ENCODE measurements at regions not wholly inside any gene's neighbourhood (a gene's known extent, or its start where the extent isn't known, plus 50 kb on each side); places are given as distances from the start of the nearest gene placed in this dataset.
"Not testable (repeated sequence)": the region's sequence is repeated elsewhere in the genome, so short reads cannot be mapped to it uniquely, and the experiment has no call there.

DNA sequence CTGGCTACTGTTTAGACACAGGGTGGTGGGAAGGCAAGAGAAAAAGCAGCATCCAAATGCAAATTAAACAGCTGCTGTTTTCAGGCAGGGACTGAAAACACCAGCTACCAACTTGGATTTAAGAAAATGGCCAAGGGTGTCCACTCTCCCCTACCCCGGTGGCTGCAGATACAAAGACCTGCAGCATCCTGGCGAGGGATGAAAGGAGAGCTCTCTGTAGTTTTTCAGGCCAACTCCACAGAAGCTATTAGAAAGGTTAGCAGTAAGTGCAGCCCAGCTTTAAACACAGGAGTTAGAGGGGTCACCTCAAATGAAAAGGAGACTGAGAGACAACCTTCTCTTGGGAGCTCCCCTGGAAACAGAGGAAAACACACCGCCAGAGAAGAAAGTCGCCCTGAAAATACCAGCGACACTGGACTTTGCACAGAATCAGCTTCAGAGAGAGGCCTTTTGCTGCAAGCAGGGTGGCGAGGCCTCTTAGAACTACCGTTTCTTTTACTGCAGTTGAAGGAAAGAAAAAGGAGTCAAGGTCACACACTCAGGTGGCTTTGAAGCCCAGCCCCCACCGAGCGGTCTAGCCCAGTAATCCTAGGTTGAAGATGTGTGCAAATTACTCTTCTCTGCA, 74.4 kb upstream of the TIAM1 start:
- H3K4me3 ChIP-seq (ENCODE audit: low read depth, low read length) = no peak overlapping the region
- no peaks in the 10 kb centered on the region for H3K36me3 Mint-ChIP-seq (ENCODE audit: insufficient read depth, unreplicated experiment)
- H3K36me3 ChIP-seq (ENCODE audit: control insufficient read depth, insufficient read depth, low read length) = no peaks in the 10 kb centered on the region
- no peak overlapping the region for H3K27ac Mint-ChIP-seq (ENCODE audit: unreplicated experiment)
- no TSS peak for BruUV-seq (replicated peaks)
- no peaks in the 10 kb centered on the region for H3K27me3 Mint-ChIP-seq (ENCODE audit: insufficient read depth, unreplicated experiment)
- no peaks in the 10 kb centered on the region for H3K9me3 Mint-ChIP-seq (ENCODE audit: unreplicated experiment)
- no peaks in the 10 kb centered on the region for H3K9me3 ChIP-seq
- intact Hi-C loops (cut with micrococcal nuclease; ENCODE audit: unreplicated experiment) = no loop called here
- CTCF ChIA-PET = interaction anchor here (0.8 kb wide), 1 partner anchor 57 kb away, joined by 5 read pairs; no protein-coding TSS in a partner anchor
- no peaks in the 10 kb centered on the region for H3K4me1 Mint-ChIP-seq (ENCODE audit: low read depth, unreplicated experiment)
- POLR2A ChIA-PET = no interaction called here
- no peaks in the 10 kb centered on the region for H3K27me3 ChIP-seq (replicated peaks; ENCODE audit: control insufficient read depth, insufficient read depth, low read length)
- no peak for DNase-seq
- H3K4me1 ChIP-seq = no peaks in the 10 kb centered on the region
- TF ChIP-seq, protein P1, sequence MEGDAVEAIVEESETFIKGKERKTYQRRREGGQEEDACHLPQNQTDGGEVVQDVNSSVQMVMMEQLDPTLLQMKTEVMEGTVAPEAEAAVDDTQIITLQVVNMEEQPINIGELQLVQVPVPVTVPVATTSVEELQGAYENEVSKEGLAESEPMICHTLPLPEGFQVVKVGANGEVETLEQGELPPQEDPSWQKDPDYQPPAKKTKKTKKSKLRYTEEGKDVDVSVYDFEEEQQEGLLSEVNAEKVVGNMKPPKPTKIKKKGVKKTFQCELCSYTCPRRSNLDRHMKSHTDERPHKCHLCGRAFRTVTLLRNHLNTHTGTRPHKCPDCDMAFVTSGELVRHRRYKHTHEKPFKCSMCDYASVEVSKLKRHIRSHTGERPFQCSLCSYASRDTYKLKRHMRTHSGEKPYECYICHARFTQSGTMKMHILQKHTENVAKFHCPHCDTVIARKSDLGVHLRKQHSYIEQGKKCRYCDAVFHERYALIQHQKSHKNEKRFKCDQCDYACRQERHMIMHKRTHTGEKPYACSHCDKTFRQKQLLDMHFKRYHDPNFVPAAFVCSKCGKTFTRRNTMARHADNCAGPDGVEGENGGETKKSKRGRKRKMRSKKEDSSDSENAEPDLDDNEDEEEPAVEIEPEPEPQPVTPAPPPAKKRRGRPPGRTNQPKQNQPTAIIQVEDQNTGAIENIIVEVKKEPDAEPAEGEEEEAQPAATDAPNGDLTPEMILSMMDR (IDR thresholded peaks at IDR 0.05; ENCODE audit: insufficient read depth in 1 of 2, low read depth in 1 of 2, low read length in 1 of 2, severe bottlenecking in 1 of 2, unreplicated experiment in 1 of 2) = no peak
- H3K4me3 Mint-ChIP-seq (ENCODE audit: unreplicated experiment) = no peak overlapping the region

- H3K27me3 Mint-ChIP-seq (ENCODE audit: insufficient read depth, unreplicated experiment); H3K36me3 Mint-ChIP-seq (ENCODE audit: insufficient read depth, unreplicated experiment); DNase-seq; H3K4me1 ChIP-seq; H3K4me1 Mint-ChIP-seq (ENCODE audit: low read depth, unreplicated experiment); H3K9me3 ChIP-seq; BruUV-seq (replicated peaks); POLR2A ChIA-PET; CTCF ChIA-PET; intact Hi-C loops (cut with micrococcal nuclease; ENCODE audit: unreplicated experiment); H3K27me3 ChIP-seq (replicated peaks; ENCODE audit: control insufficient read depth, insufficient read depth, low read length); H3K36me3 ChIP-seq (ENCODE audit: control insufficient read depth, insufficient read depth, low read length); H3K9me3 Mint-ChIP-seq (ENCODE audit: unreplicated experiment); H3K27ac Mint-ChIP-seq (ENCODE audit: unreplicated experiment); H3K4me3 ChIP-seq (ENCODE audit: low read depth, low read length); H3K4me3 Mint-ChIP-seq (ENCODE audit: unreplicated experiment): not testable (repeated sequence)
These were observed 73.2 kb upstream of the TIAM1 start for GRCh38 chr21:31417214-31417613.

GRCh38 chr21:31416465-31416864, 72.4 kb upstream of the TIAM1 start:
- ChIA-PET CTCF (no interaction called here), POLR2A (no interaction called here)
- Mint-ChIP-seq H3K4me1 (ENCODE audit: low read depth, unreplicated experiment) (no peaks in the 10 kb centered on the region), H3K27me3 (ENCODE audit: insufficient read depth, unreplicated experiment) (no peaks in the 10 kb centered on the region), H3K27ac (ENCODE audit: unreplicated experiment) (no peak overlapping the region), H3K9me3 (ENCODE audit: unreplicated experiment) (no peaks in the 10 kb centered on the region), H3K4me3 (ENCODE audit: unreplicated experiment) (no peak overlapping the region), H3K36me3 (ENCODE audit: insufficient read depth, unreplicated experiment) (no peaks in the 10 kb centered on the region)
- Histone ChIP-seq H3K27me3 (replicated peaks; ENCODE audit: control insufficient read depth, insufficient read depth, low read length) (no peaks in the 10 kb centered on the region), H3K9me3 (no peaks in the 10 kb centered on the region), H3K36me3 (ENCODE audit: control insufficient read depth, insufficient read depth, low read length) (no peaks in the 10 kb centered on the region), H3K4me3 (ENCODE audit: low read depth, low read length) (no peak overlapping the region), H3K4me1 (no peaks in the 10 kb centered on the region)
- no peak for DNase-seq
- intact Hi-C loops (cut with micrococcal nuclease; ENCODE audit: unreplicated experiment) = no loop called here
- TF ChIP-seq, protein P1 (IDR thresholded peaks at IDR 0.05; ENCODE audit: insufficient read depth in 1 of 2, low read depth in 1 of 2, low read length in 1 of 2, severe bottlenecking in 1 of 2, unreplicated experiment in 1 of 2) = no peak
- no TSS peak for BruUV-seq (replicated peaks)

Data from Caco-2 (cell line).